Fibroblast of mammary gland (primary cell): ENCODE measurements at regions not wholly inside any gene's neighbourhood (a gene's known extent, or its start where the extent isn't known, plus 50 kb on each side); places are given as distances from the start of the nearest gene placed in this dataset.

Experiments
- DNase-seq: peaks from one replicate; pipeline ENCODE4 v3.0.0-alpha.2; 2010; ENCODE audit warnings: low read depth
- H3K4me3 ChIP-seq: 2 replicates; pipeline ENCODE4 v1.5.1; 2011; ENCODE audit warnings: low read depth, mild to moderate bottlenecking, low read length, moderate library complexity; ENCODE audit not compliant: control insufficient read depth
- TF ChIP-seq, protein P1 (sequence below): conservative IDR thresholded peaks from 2 replicates; pipeline ENCODE4 v1.5.1; 2011; ENCODE audit warnings: low read depth, low read length, inconsistent platforms; ENCODE audit not compliant: control insufficient read depth, insufficient read depth

- no peak overlapping the region for H3K4me3 ChIP-seq
- TF ChIP-seq, protein P1, sequence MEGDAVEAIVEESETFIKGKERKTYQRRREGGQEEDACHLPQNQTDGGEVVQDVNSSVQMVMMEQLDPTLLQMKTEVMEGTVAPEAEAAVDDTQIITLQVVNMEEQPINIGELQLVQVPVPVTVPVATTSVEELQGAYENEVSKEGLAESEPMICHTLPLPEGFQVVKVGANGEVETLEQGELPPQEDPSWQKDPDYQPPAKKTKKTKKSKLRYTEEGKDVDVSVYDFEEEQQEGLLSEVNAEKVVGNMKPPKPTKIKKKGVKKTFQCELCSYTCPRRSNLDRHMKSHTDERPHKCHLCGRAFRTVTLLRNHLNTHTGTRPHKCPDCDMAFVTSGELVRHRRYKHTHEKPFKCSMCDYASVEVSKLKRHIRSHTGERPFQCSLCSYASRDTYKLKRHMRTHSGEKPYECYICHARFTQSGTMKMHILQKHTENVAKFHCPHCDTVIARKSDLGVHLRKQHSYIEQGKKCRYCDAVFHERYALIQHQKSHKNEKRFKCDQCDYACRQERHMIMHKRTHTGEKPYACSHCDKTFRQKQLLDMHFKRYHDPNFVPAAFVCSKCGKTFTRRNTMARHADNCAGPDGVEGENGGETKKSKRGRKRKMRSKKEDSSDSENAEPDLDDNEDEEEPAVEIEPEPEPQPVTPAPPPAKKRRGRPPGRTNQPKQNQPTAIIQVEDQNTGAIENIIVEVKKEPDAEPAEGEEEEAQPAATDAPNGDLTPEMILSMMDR, result no peak
- no peak for DNase-seq
Observed at GRCh38 chr9:81237565-81238231, 451.6 kb downstream of the TLE1 start.

DNA sequence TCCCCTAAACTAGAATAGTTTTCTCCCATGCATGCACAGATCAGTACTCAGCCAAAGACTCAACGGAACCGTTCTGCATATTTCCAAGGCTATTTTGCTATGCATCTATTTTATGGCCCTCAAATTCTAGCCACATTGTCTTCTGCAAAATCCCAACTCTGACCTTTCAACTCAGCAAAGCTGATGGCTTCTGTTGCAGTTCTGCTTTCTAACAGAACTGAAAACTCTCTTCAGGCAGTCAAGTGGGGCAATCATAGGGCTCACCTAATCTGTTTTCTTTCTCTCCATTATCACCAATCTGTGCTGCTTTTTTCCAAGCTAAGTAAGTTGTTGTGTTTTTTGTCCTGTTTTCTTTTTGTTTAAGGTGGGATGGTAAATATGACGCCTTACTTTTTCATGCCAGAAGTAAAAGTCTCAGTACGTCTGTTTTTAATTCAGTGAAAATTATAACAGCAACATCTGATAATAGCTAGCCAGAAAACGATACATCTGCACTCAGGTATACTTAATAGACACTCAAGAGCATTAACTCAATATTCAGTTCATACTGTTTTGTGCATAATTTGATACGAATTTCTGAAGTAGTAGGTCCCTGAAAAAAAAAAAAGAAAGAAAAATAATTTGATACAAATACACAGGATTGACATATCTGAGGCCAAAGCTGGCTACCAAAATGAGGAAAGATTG, 454.3 kb downstream of the TLE1 start:
- TF ChIP-seq, protein P1, result no peak
- no peak for DNase-seq
- H3K4me3 ChIP-seq, result no peak overlapping the region

DNA sequence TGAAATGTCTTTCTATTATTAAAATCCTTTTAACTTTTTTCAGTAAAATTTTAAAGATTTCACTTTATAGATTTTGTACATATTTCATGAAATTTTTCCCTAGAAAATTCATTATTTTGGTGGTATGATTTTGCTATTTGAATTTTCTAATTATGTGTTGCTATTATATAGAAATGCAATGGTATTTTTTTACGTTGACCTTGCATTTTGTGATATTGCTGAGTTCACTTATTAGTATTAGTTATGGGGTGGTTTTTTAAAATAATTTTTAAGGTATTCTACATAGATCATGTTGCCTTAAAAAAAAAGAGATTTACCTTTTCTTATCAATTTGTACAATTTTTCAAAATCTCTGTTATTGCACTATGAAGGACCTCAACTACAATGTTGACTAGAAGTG, 458.3 kb downstream of the TLE1 start:
- TF ChIP-seq, protein P1, result no peak
- no peak for DNase-seq
- no peak overlapping the region for H3K4me3 ChIP-seq

DNA sequence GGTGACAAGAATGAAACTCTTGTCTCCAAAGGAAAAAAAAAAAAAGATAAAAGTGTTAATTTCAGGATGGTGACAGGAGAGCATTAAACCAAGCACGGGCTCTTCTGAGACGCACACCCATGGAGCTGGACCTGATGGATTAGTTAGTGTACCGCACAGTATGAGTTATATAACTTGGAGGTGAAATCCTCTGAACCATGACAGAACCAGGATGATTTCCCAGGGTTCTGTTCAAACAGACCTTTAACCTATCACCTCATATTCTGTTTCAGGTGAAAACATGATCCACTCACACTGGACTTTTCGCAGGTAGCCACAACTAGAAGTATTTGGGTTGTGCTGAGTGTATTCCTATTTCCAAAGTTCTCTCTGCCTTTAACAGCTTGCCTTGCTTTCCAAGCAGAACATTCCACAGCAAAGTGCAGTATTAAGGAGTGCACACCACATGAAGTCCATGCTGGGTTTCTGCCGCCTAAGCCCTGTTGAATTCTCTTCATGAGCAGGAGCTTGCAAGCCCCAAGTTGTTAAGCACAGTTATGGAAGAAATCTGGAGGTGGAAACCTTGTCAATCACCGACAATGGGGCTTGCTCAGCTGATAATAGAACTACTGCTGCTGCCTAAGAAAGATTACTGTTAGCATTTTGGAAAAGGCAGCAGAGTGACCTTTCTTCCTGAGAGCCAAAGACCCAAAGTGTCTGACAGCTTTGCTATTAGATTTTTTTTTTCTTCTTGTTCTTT, 461.7 kb downstream of the TLE1 start:
- no peak overlapping the region for H3K4me3 ChIP-seq
- DNase-seq, result no peak
- TF ChIP-seq, protein P1, result no peak

GRCh38 chr9:81225596-81225995, 463.8 kb downstream of the TLE1 start:
- TF ChIP-seq, protein P1, result no peak
- H3K4me3 ChIP-seq, result no peak overlapping the region
- no peak for DNase-seq

GRCh38 chr9:81224166-81225081, 464.9 kb downstream of the TLE1 start:
- no peak overlapping the region for H3K4me3 ChIP-seq
- TF ChIP-seq, protein P1, result no peak
- DNase-seq, result no peak
